ENCODE measurements at regions not wholly inside any gene's neighbourhood (a gene's known extent, or its start where the extent isn't known, plus 50 kb on each side); places are given as distances from the start of the nearest gene placed in this dataset.

- H3K4me2 ChIP-seq: no peak overlapping the region
- H3K36me3 ChIP-seq (ENCODE audit: insufficient read depth): no peaks in the 10 kb centered on the region
- H3K36me3 Mint-ChIP-seq (ENCODE audit: low read depth): peaks cover 6% of the 10 kb centered on the region; the same call in 1 of the 3 replicates
- no peaks in the 10 kb centered on the region for H3K27me3 Mint-ChIP-seq (ENCODE audit: insufficient read depth, low read depth, poor library complexity)
- TF ChIP-seq NANOG (IDR thresholded peaks at IDR 0.05; ENCODE audit: borderline replicate concordance): no peak
- no peak for TF ChIP-seq CTCF (conservative IDR thresholded peaks at IDR 0.05; ENCODE audit: low read depth in 2 of 2)
- no peak for TF ChIP-seq ZNF114 (CRISPR knock-in tag; IDR thresholded peaks at IDR 0.05)
- no peak for TF ChIP-seq STAT1 (IDR thresholded peaks at IDR 0.05; ENCODE audit: unreplicated experiment)
- TF ChIP-seq POLR2AphosphoS5 (IDR thresholded peaks at IDR 0.05; ENCODE audit: low read depth): no peak
- no peak for TF ChIP-seq EZH2 (IDR thresholded peaks at IDR 0.05; ENCODE audit: low read depth, unreplicated experiment)
- no peak for TF ChIP-seq EZH2phosphoT487 (IDR thresholded peaks at IDR 0.05; ENCODE audit: unreplicated experiment)
- TF ChIP-seq JUNB (IDR thresholded peaks at IDR 0.05; ENCODE audit: unreplicated experiment): no peak
- TF ChIP-seq REST (IDR thresholded peaks at IDR 0.05; ENCODE audit: unreplicated experiment): no peak
- no peak for TF ChIP-seq ZNF462 (CRISPR knock-in tag; IDR thresholded peaks at IDR 0.05)
- no peak for TF ChIP-seq ZNF331 (CRISPR knock-in tag; IDR thresholded peaks at IDR 0.05; ENCODE audit: low read depth)
- TF ChIP-seq ETS1 (IDR thresholded peaks at IDR 0.05): no peak
- H3K27ac ChIP-seq (ENCODE audit: low read depth): no peak overlapping the region
- H3K9me3 Mint-ChIP-seq: peaks cover 30% of the 10 kb centered on the region
- no peak for ATAC-seq
- H4K20me1 ChIP-seq (replicated peaks; ENCODE audit: insufficient read depth): no peaks in the 10 kb centered on the region
- no peaks in the 10 kb centered on the region for H3K27me3 ChIP-seq (ENCODE audit: insufficient read depth)
- DNase-seq (ENCODE audit: low spot score): no peak
- no peaks in the 10 kb centered on the region for H3F3A ChIP-seq (replicated peaks; ENCODE audit: low read depth)
- no peak overlapping the region for H3K4me3 Mint-ChIP-seq
- no peaks in the 10 kb centered on the region for H3K4me1 ChIP-seq (ENCODE audit: insufficient read depth)
- H3K4me1 Mint-ChIP-seq: no peaks in the 10 kb centered on the region
- H3K27ac Mint-ChIP-seq: no peak overlapping the region
- H3K4me3 ChIP-seq: no peak overlapping the region
- no peak overlapping the region for H2AFZ ChIP-seq
- 0 out of 2 replicates have a peak, but pooled peaks cover 14% of the 10 kb centered on the region for H3K9me2 ChIP-seq (ENCODE audit: insufficient read depth)
- no peaks in the 10 kb centered on the region for H3K79me2 ChIP-seq (replicated peaks; ENCODE audit: insufficient read depth)
Measured at GRCh38 chr10:94146313-94146712, 152.6 kb downstream of the PLCE1 start.

Data from GM23338 (cell line).